AG10803 (cell line): ENCODE measurements at regions not wholly inside any gene's neighbourhood (a gene's known extent, or its start where the extent isn't known, plus 50 kb on each side); places are given as distances from the start of the nearest gene placed in this dataset.
"Not testable (repeated sequence)": the region's sequence is repeated elsewhere in the genome, so short reads cannot be mapped to it uniquely, and the experiment has no call there.

Experiments used
- DNase-seq: peaks from one replicate; pipeline ENCODE4 v3.0.0; 2010; ENCODE audit warnings: low read depth
- H3K4me3 ChIP-seq: 2 replicates; pipeline ENCODE4 v1.5.1; 2011; ENCODE audit warnings: mild to moderate bottlenecking, low read length, control low read depth
- CTCF ChIP-seq: conservative IDR thresholded peaks from 2 replicates; pipeline ENCODE4 v1.5.1; 2011; ENCODE audit warnings: mild to moderate bottlenecking, low read length, control low read depth, inconsistent platforms

GRCh38 chr22:35154937-35155387 is 89.0 kb downstream of the ISX start:
- DNase-seq, result peak; percentile 42
- no peak overlapping the region for H3K4me3 ChIP-seq
- peak; percentile 81 for TF ChIP-seq CTCF

- TF ChIP-seq CTCF, result no peak
- DNase-seq, result no peak
- no peak overlapping the region for H3K4me3 ChIP-seq
Observed at GRCh38 chr22:35155403-35156025, 89.6 kb downstream of the ISX start.

- H3K4me3 ChIP-seq, result no peak overlapping the region
- TF ChIP-seq CTCF, result no peak
- no peak for DNase-seq
Observed at GRCh38 chr22:35156945-35157344, 91.0 kb downstream of the ISX start.

GRCh38 chr22:35158336-35158735 is 92.4 kb downstream of the ISX start:
- TF ChIP-seq CTCF, result no peak
- DNase-seq, result no peak
- H3K4me3 ChIP-seq, result no peak overlapping the region

GRCh38 chr22:35159343-35159742 is 93.4 kb downstream of the ISX start:
- no peak overlapping the region for H3K4me3 ChIP-seq
- no peak for DNase-seq
- TF ChIP-seq CTCF, result no peak

- no peak for DNase-seq
- no peak overlapping the region for H3K4me3 ChIP-seq
- TF ChIP-seq CTCF, result no peak
Observed at GRCh38 chr22:35160268-35160667, 94.3 kb downstream of the ISX start.

- not testable (repeated sequence) for DNase-seq, H3K4me3 ChIP-seq
Observed at GRCh38 chr22:35165896-35166295, 91.4 kb upstream of the HMGXB4 start.
